GM12875 (cell line): ENCODE measurements at regions not wholly inside any gene's neighbourhood (a gene's known extent, or its start where the extent isn't known, plus 50 kb on each side); places are given as distances from the start of the nearest gene placed in this dataset.

Source experiments
- H3K4me3 ChIP-seq: one replicate; pipeline ENCODE4 v1.5.1; 2011; ENCODE audit warnings: low read depth, low read length, control low read depth
- TF ChIP-seq, protein P1 (sequence below): IDR thresholded peaks from 2 replicates; pipeline ENCODE4 v1.5.1; 2011; ENCODE audit warnings: low read depth, mild to moderate bottlenecking, control low read depth, inconsistent platforms, low read length, moderate library complexity, borderline replicate concordance; ENCODE audit not compliant: insufficient read depth

DNA sequence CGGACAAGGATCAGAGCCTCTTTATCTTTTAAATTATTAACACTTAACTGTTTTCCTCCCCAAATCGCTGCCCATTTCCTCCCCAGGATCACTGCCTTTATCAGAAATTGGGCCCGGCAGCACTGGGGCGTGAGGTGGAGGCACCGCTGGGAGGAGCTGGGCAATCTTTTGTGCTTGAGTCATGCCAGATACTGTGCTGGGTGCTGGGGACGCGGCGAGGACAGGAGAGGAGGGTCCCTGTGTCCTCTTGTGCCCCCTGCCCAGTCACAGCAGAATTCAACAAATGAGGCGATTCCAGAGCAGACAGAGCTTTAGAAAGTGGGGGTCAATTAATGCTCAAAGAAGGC is 347.8 kb downstream of the ZNF536 start:
- no peak overlapping the region for H3K4me3 ChIP-seq
- TF ChIP-seq, protein P1, sequence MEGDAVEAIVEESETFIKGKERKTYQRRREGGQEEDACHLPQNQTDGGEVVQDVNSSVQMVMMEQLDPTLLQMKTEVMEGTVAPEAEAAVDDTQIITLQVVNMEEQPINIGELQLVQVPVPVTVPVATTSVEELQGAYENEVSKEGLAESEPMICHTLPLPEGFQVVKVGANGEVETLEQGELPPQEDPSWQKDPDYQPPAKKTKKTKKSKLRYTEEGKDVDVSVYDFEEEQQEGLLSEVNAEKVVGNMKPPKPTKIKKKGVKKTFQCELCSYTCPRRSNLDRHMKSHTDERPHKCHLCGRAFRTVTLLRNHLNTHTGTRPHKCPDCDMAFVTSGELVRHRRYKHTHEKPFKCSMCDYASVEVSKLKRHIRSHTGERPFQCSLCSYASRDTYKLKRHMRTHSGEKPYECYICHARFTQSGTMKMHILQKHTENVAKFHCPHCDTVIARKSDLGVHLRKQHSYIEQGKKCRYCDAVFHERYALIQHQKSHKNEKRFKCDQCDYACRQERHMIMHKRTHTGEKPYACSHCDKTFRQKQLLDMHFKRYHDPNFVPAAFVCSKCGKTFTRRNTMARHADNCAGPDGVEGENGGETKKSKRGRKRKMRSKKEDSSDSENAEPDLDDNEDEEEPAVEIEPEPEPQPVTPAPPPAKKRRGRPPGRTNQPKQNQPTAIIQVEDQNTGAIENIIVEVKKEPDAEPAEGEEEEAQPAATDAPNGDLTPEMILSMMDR = no peak

GRCh38 chr19:30719189-30719998 is 347.2 kb downstream of the ZNF536 start:
- TF ChIP-seq, protein P1 = no peak
- H3K4me3 ChIP-seq = no peak overlapping the region

- no peak overlapping the region for H3K4me3 ChIP-seq
- TF ChIP-seq, protein P1 = no peak
Observed at GRCh38 chr19:30718707-30719106, 346.5 kb downstream of the ZNF536 start.

DNA sequence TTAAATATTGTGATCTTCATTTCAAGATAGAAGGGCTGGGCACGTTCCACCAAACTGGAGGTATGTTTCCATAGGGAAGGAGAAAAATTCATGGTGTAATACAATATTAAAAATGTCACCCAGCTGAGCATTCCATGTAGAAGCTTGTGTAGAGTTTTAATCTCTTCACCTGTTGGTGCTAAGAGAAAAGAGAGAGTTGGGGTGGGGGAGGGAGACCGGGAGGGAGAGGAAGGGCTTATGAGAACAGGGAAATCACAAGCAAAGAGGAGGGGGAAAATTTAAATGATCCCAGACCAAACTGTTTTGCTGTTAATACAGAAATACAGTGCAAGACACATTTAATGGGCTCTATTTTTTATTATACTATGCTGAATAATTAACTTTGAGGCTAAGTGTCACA is 345.8 kb downstream of the ZNF536 start:
- TF ChIP-seq, protein P1 = no peak
- no peak overlapping the region for H3K4me3 ChIP-seq

GRCh38 chr19:30717381-30717780 is 345.2 kb downstream of the ZNF536 start:
- H3K4me3 ChIP-seq = no peak overlapping the region
- TF ChIP-seq, protein P1 = no peak

- TF ChIP-seq, protein P1 = no peak
- no peak overlapping the region for H3K4me3 ChIP-seq
Observed at GRCh38 chr19:30712431-30713337, 340.5 kb downstream of the ZNF536 start.
